ENCODE measurements at regions not wholly inside any gene's neighbourhood (a gene's known extent, or its start where the extent isn't known, plus 50 kb on each side); places are given as distances from the start of the nearest gene placed in this dataset.
"Not testable (repeated sequence)": the region's sequence is repeated elsewhere in the genome, so short reads cannot be mapped to it uniquely, and the experiment has no call there.

GRCh38 chr4:53895137-53895536 lies 169.3 kb downstream of the CHIC2 start:
- in situ Hi-C loops (cut with MboI; ENCODE audit: low pct_unique_long_range_greater_than_20kb, low sequenced_read_pairs, unreplicated experiment): no loop called here
- no peak for TF ChIP-seq CTCF (IDR thresholded peaks at IDR 0.05; ENCODE audit: extremely low read depth, insufficient read depth, missing control alignments)
- DNase-seq (ENCODE audit: low spot score): no peak

GRCh38 chr4:53890461-53890860 lies 173.9 kb downstream of the CHIC2 start:
- no peak for DNase-seq (ENCODE audit: low spot score)
- in situ Hi-C loops (cut with MboI; ENCODE audit: low pct_unique_long_range_greater_than_20kb, low sequenced_read_pairs, unreplicated experiment): no loop called here
- TF ChIP-seq CTCF (IDR thresholded peaks at IDR 0.05; ENCODE audit: extremely low read depth, insufficient read depth, missing control alignments): no peak

- no peak for DNase-seq (ENCODE audit: low spot score)
- TF ChIP-seq CTCF (IDR thresholded peaks at IDR 0.05; ENCODE audit: extremely low read depth, insufficient read depth, missing control alignments): no peak
- in situ Hi-C loops (cut with MboI; ENCODE audit: low pct_unique_long_range_greater_than_20kb, low sequenced_read_pairs, unreplicated experiment): no loop called here
Observed at GRCh38 chr4:53889326-53890055, 174.9 kb downstream of the CHIC2 start.

- DNase-seq (ENCODE audit: low spot score): no peak
- in situ Hi-C loops (cut with MboI; ENCODE audit: low pct_unique_long_range_greater_than_20kb, low sequenced_read_pairs, unreplicated experiment): no loop called here
- TF ChIP-seq CTCF (IDR thresholded peaks at IDR 0.05; ENCODE audit: extremely low read depth, insufficient read depth, missing control alignments): no peak
Observed at GRCh38 chr4:53886090-53886489, 178.3 kb downstream of the CHIC2 start.

- DNase-seq (ENCODE audit: low spot score): no peak
- TF ChIP-seq CTCF (IDR thresholded peaks at IDR 0.05; ENCODE audit: extremely low read depth, insufficient read depth, missing control alignments): no peak
- in situ Hi-C loops (cut with MboI; ENCODE audit: low pct_unique_long_range_greater_than_20kb, low sequenced_read_pairs, unreplicated experiment): no loop called here
Observed at GRCh38 chr4:53885668-53886067, 178.7 kb downstream of the CHIC2 start.

- DNase-seq (ENCODE audit: low spot score); in situ Hi-C loops (cut with MboI; ENCODE audit: low pct_unique_long_range_greater_than_20kb, low sequenced_read_pairs, unreplicated experiment): not testable (repeated sequence)
Observed at GRCh38 chr4:53877096-53877495, 187.3 kb downstream of the CHIC2 start.

- in situ Hi-C loops (cut with MboI; ENCODE audit: low pct_unique_long_range_greater_than_20kb, low sequenced_read_pairs, unreplicated experiment): no loop called here
- no peak for DNase-seq (ENCODE audit: low spot score)
- TF ChIP-seq CTCF (IDR thresholded peaks at IDR 0.05; ENCODE audit: extremely low read depth, insufficient read depth, missing control alignments): no peak
Observed at GRCh38 chr4:53866055-53866454, 198.3 kb downstream of the CHIC2 start.
